ENCODE measurements at regions not wholly inside any gene's neighbourhood (a gene's known extent, or its start where the extent isn't known, plus 50 kb on each side); places are given as distances from the start of the nearest gene placed in this dataset.

- Histone ChIP-seq H4K8ac (ENCODE audit: low read depth, low read length) (no peak overlapping the region), H3K9ac (ENCODE audit: low read depth, low read length, poor library complexity) (no peak overlapping the region), H3K79me1 (ENCODE audit: low read depth, low read length) (no peaks in the 10 kb centered on the region), H3K9me3 (replicated peaks in 1 of 2; ENCODE audit: control insufficient read depth in 2 of 2, insufficient read depth in 1 of 2, low read depth in 1 of 2, low read length in 2 of 2) (peaks cover 0 to 3% of the 10 kb centered on the region in 2 donors), H2BK120ac (ENCODE audit: low read depth, low read length) (no peak overlapping the region), H3K4me2 (ENCODE audit: insufficient read depth, low read length, poor library complexity, severe bottlenecking) (no peak overlapping the region), H2AK5ac (ENCODE audit: low read depth, low read length) (no peak overlapping the region), H3K23ac (ENCODE audit: low read depth, low read length, poor library complexity) (no peak overlapping the region), H3K27me3 (ENCODE audit: control insufficient read depth in 3 of 3, insufficient read depth in 3 of 3, low read depth in 1 of 3, low read length in 3 of 3) (no peaks in the 10 kb centered on the region), H3K4me3 (ENCODE audit: low read length in 2 of 2) (no peak overlapping the region), H2BK15ac (ENCODE audit: low read length) (no peak overlapping the region), H3K4me1 (ENCODE audit: control insufficient read depth in 2 of 2, insufficient read depth in 1 of 2, low read depth in 1 of 2, low read length in 2 of 2) (no peaks in the 10 kb centered on the region), H3K18ac (ENCODE audit: low read length) (no peak overlapping the region), H2BK5ac (ENCODE audit: low read length) (no peak overlapping the region), H3K27ac (replicated peaks; ENCODE audit: low read length) (no peak overlapping the region), H3K4ac (ENCODE audit: low read length) (no peak overlapping the region), H4K91ac (ENCODE audit: low read depth, low read length, poor library complexity) (no peak overlapping the region), H3K36me3 (replicated peaks in 1 of 2; ENCODE audit: control insufficient read depth in 2 of 2, insufficient read depth in 2 of 2, low read length in 2 of 2) (no peaks in the 10 kb centered on the region), H2BK12ac (ENCODE audit: low read length) (no peak overlapping the region), H3K14ac (ENCODE audit: low read length) (no peak overlapping the region), H2AFZ (ENCODE audit: low read length) (no peak overlapping the region)
- WGBS, 2 donors (ENCODE audit: extremely low coverage in 2 of 2, insufficient read length in 2 of 2, insufficient replicate concordance in 1 of 2) = no CpG with 5 or more reads among the region's 3 CpGs
- no peak for DNase-seq (ENCODE audit: low spot score)
These were observed 148.0 kb upstream of the WDFY3 start for GRCh38 chr4:85114526-85114925.

- DNase-seq (ENCODE audit: low spot score) = no peak
- Histone ChIP-seq H3K14ac (ENCODE audit: low read length) (no peak overlapping the region), H2AK5ac (ENCODE audit: low read depth, low read length) (no peak overlapping the region), H3K36me3 (replicated peaks in 1 of 2; ENCODE audit: control insufficient read depth in 2 of 2, insufficient read depth in 2 of 2, low read length in 2 of 2) (no peaks in the 10 kb centered on the region), H3K4me2 (ENCODE audit: insufficient read depth, low read length, poor library complexity, severe bottlenecking) (no peak overlapping the region), H2BK15ac (ENCODE audit: low read length) (no peak overlapping the region), H2AFZ (ENCODE audit: low read length) (no peak overlapping the region), H3K9me3 (replicated peaks in 1 of 2; ENCODE audit: control insufficient read depth in 2 of 2, insufficient read depth in 1 of 2, low read depth in 1 of 2, low read length in 2 of 2) (peaks cover 0 to 3% of the 10 kb centered on the region in 2 donors), H3K27ac (replicated peaks; ENCODE audit: low read length) (no peak overlapping the region), H2BK120ac (ENCODE audit: low read depth, low read length) (no peak overlapping the region), H3K79me1 (ENCODE audit: low read depth, low read length) (no peaks in the 10 kb centered on the region), H3K4me3 (ENCODE audit: low read length in 2 of 2) (no peak overlapping the region), H2BK12ac (ENCODE audit: low read length) (no peak overlapping the region), H4K8ac (ENCODE audit: low read depth, low read length) (no peak overlapping the region), H3K27me3 (ENCODE audit: control insufficient read depth in 3 of 3, insufficient read depth in 3 of 3, low read depth in 1 of 3, low read length in 3 of 3) (no peaks in the 10 kb centered on the region), H3K4ac (ENCODE audit: low read length) (no peak overlapping the region), H3K9ac (ENCODE audit: low read depth, low read length, poor library complexity) (no peak overlapping the region), H4K91ac (ENCODE audit: low read depth, low read length, poor library complexity) (no peak overlapping the region), H3K4me1 (ENCODE audit: control insufficient read depth in 2 of 2, insufficient read depth in 1 of 2, low read depth in 1 of 2, low read length in 2 of 2) (no peaks in the 10 kb centered on the region), H2BK5ac (ENCODE audit: low read length) (no peak overlapping the region), H3K23ac (ENCODE audit: low read depth, low read length, poor library complexity) (no peak overlapping the region), H3K18ac (ENCODE audit: low read length) (no peak overlapping the region)
These were observed 149.5 kb upstream of the WDFY3 start for GRCh38 chr4:85116008-85116407.

- no peak overlapping the region for H2AFZ ChIP-seq (ENCODE audit: low read length)
These were observed 159.2 kb upstream of the WDFY3 start for GRCh38 chr4:85125688-85126087.

GRCh38 chr4:85126991-85127591, 160.6 kb upstream of the WDFY3 start:
- Histone ChIP-seq H3K4me1 (ENCODE audit: control insufficient read depth in 2 of 2, insufficient read depth in 1 of 2, low read depth in 1 of 2, low read length in 2 of 2) (peaks cover 0 to 13% of the 10 kb centered on the region in 2 donors), H3K27ac (replicated peaks; ENCODE audit: low read length) (no peak overlapping the region), H3K18ac (ENCODE audit: low read length) (no peak overlapping the region), H3K79me1 (ENCODE audit: low read depth, low read length) (no peaks in the 10 kb centered on the region), H3K23ac (ENCODE audit: low read depth, low read length, poor library complexity) (no peak overlapping the region), H3K14ac (ENCODE audit: low read length) (no peak overlapping the region), H2BK12ac (ENCODE audit: low read length) (no peak overlapping the region), H2AFZ (ENCODE audit: low read length) (no peak overlapping the region), H2BK15ac (ENCODE audit: low read length) (no peak overlapping the region), H2BK5ac (ENCODE audit: low read length) (no peak overlapping the region), H3K9ac (ENCODE audit: low read depth, low read length, poor library complexity) (no peak overlapping the region), H2BK120ac (ENCODE audit: low read depth, low read length) (no peak overlapping the region), H4K91ac (ENCODE audit: low read depth, low read length, poor library complexity) (no peak overlapping the region), H3K36me3 (replicated peaks in 1 of 2; ENCODE audit: control insufficient read depth in 2 of 2, insufficient read depth in 2 of 2, low read length in 2 of 2) (no peaks in the 10 kb centered on the region), H3K4me3 (ENCODE audit: low read length in 2 of 2) (no peak overlapping the region), H4K8ac (ENCODE audit: low read depth, low read length) (no peak overlapping the region), H2AK5ac (ENCODE audit: low read depth, low read length) (no peak overlapping the region), H3K4me2 (ENCODE audit: insufficient read depth, low read length, poor library complexity, severe bottlenecking) (no peak overlapping the region), H3K9me3 (replicated peaks in 1 of 2; ENCODE audit: control insufficient read depth in 2 of 2, insufficient read depth in 1 of 2, low read depth in 1 of 2, low read length in 2 of 2) (no peaks in the 10 kb centered on the region), H3K27me3 (ENCODE audit: control insufficient read depth in 3 of 3, insufficient read depth in 3 of 3, low read depth in 1 of 3, low read length in 3 of 3) (no peaks in the 10 kb centered on the region), H3K4ac (ENCODE audit: low read length) (no peak overlapping the region)
- no peak for DNase-seq (ENCODE audit: low spot score)
- WGBS, 2 donors (ENCODE audit: extremely low coverage in 2 of 2, insufficient read length in 2 of 2, insufficient replicate concordance in 1 of 2) = no CpG with 5 or more reads among the region's 6 CpGs

More at GRCh38 chr4:85125688-85126087, 159.2 kb upstream of the WDFY3 start:
- no peak overlapping the region for H3K18ac ChIP-seq (ENCODE audit: low read length)
- no peak overlapping the region for H4K91ac ChIP-seq (ENCODE audit: low read depth, low read length, poor library complexity)
- peaks cover 0 to 13% of the 10 kb centered on the region in 2 donors for H3K4me1 ChIP-seq (ENCODE audit: control insufficient read depth in 2 of 2, insufficient read depth in 1 of 2, low read depth in 1 of 2, low read length in 2 of 2)
- H4K8ac ChIP-seq (ENCODE audit: low read depth, low read length) = no peak overlapping the region
- no peak overlapping the region for H3K9ac ChIP-seq (ENCODE audit: low read depth, low read length, poor library complexity)
- no peak overlapping the region for H2BK12ac ChIP-seq (ENCODE audit: low read length)
- H2BK15ac ChIP-seq (ENCODE audit: low read length) = no peak overlapping the region
- H3K4me2 ChIP-seq (ENCODE audit: insufficient read depth, low read length, poor library complexity, severe bottlenecking) = no peak overlapping the region
- no peak overlapping the region for H2AK5ac ChIP-seq (ENCODE audit: low read depth, low read length)
- H2BK5ac ChIP-seq (ENCODE audit: low read length) = no peak overlapping the region
- H3K9me3 ChIP-seq (replicated peaks in 1 of 2; ENCODE audit: control insufficient read depth in 2 of 2, insufficient read depth in 1 of 2, low read depth in 1 of 2, low read length in 2 of 2) = no peaks in the 10 kb centered on the region
- H3K4ac ChIP-seq (ENCODE audit: low read length) = no peak overlapping the region
- no peak overlapping the region for H2BK120ac ChIP-seq (ENCODE audit: low read depth, low read length)
- no CpG with 5 or more reads among the region's 1 CpG for WGBS, 2 donors (ENCODE audit: extremely low coverage in 2 of 2, insufficient read length in 2 of 2, insufficient replicate concordance in 1 of 2)
- H3K4me3 ChIP-seq (ENCODE audit: low read length in 2 of 2) = no peak overlapping the region
- H3K14ac ChIP-seq (ENCODE audit: low read length) = no peak overlapping the region
- no peak overlapping the region for H3K27ac ChIP-seq (replicated peaks; ENCODE audit: low read length)
- H3K79me1 ChIP-seq (ENCODE audit: low read depth, low read length) = no peaks in the 10 kb centered on the region
- H3K36me3 ChIP-seq (replicated peaks in 1 of 2; ENCODE audit: control insufficient read depth in 2 of 2, insufficient read depth in 2 of 2, low read length in 2 of 2) = no peaks in the 10 kb centered on the region
- no peaks in the 10 kb centered on the region for H3K27me3 ChIP-seq (ENCODE audit: control insufficient read depth in 3 of 3, insufficient read depth in 3 of 3, low read depth in 1 of 3, low read length in 3 of 3)
- H3K23ac ChIP-seq (ENCODE audit: low read depth, low read length, poor library complexity) = no peak overlapping the region
- DNase-seq (ENCODE audit: low spot score) = no peak
